Mammary epithelial cell (primary cell): ENCODE measurements at regions not wholly inside any gene's neighbourhood (a gene's known extent, or its start where the extent isn't known, plus 50 kb on each side); places are given as distances from the start of the nearest gene placed in this dataset.

Experiments
- CTCF ChIP-seq, 2 donors: IDR thresholded peaks in 1 of 2; conservative IDR thresholded peaks in 1 of 2; 2 replicates each; pipeline ENCODE4 v1.5.1; 2011 to 2012; ENCODE audit warnings: inconsistent platforms in 2 of 2, low read length in 2 of 2, mild to moderate bottlenecking in 2 of 2, control low read depth in 1 of 2, low read depth in 1 of 2; ENCODE audit not compliant: insufficient read depth in 1 of 2; ENCODE audit errors: extremely low read depth in 1 of 2
- EZH2 ChIP-seq: IDR thresholded peaks from 2 replicates; pipeline ENCODE4 v1.6.1; 2012; ENCODE audit warnings: low read length, inconsistent platforms, borderline replicate concordance

- TF ChIP-seq CTCF (conservative IDR thresholded peaks at IDR 0.05 in 1 of 2, IDR thresholded peaks at IDR 0.05 in 1 of 2; ENCODE audit: extremely low read depth in 1 of 2, insufficient read depth in 1 of 2, low read depth in 1 of 2, low read length in 2 of 2) (no peak), EZH2 (no peak)
Measured at GRCh38 chr18:50446629-50447028, 71.8 kb downstream of the SKA1 start.
